ENCODE measurements at regions not wholly inside any gene's neighbourhood (a gene's known extent, or its start where the extent isn't known, plus 50 kb on each side); places are given as distances from the start of the nearest gene placed in this dataset.

DNA sequence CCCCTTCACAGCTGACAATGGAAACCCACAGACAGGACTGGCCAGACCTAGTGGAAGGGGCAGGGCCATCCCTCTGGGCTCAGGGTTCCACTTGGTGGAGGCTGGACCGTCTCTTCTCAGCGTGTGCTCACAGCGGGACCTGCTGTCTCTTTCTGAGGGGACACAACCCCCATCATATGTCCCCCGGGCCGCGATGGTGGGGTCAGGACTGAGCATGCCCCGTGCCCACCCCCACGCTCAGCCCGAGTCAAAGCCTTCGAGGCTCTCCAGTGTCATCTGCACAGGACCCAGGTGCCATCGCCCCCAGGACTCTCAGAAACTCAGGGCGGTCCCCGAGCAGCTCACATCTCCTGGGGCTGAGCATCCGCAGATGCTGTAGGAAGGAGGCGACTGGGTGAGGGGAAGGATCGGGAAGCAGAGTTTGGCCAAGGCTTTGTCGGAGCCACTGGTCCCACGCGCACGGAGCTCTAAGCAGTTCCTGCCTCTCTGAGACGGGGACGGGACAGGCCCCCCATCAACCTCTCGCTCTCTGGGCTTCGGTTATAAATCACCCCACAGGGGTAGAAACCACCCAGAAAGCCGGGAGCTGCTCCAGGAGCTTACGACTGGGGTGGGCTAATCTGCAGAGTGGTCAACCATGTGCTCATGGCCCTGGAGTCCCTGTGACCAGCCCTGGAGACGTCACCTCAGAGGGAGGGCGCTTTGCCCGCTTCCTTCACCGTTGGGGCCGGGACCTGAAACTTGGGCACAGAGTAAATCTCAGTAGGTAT, 183.4 kb upstream of the SULF2 start:
- TF ChIP-seq, protein P1, sequence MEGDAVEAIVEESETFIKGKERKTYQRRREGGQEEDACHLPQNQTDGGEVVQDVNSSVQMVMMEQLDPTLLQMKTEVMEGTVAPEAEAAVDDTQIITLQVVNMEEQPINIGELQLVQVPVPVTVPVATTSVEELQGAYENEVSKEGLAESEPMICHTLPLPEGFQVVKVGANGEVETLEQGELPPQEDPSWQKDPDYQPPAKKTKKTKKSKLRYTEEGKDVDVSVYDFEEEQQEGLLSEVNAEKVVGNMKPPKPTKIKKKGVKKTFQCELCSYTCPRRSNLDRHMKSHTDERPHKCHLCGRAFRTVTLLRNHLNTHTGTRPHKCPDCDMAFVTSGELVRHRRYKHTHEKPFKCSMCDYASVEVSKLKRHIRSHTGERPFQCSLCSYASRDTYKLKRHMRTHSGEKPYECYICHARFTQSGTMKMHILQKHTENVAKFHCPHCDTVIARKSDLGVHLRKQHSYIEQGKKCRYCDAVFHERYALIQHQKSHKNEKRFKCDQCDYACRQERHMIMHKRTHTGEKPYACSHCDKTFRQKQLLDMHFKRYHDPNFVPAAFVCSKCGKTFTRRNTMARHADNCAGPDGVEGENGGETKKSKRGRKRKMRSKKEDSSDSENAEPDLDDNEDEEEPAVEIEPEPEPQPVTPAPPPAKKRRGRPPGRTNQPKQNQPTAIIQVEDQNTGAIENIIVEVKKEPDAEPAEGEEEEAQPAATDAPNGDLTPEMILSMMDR (IDR thresholded peaks at IDR 0.05) = no peak
- no peak for TF ChIP-seq POLR2A (IDR thresholded peaks at IDR 0.05)

All from body of pancreas (tissue), 4 donors.